Liver (tissue), 8 donors: ENCODE measurements at regions not wholly inside any gene's neighbourhood (a gene's known extent, or its start where the extent isn't known, plus 50 kb on each side); places are given as distances from the start of the nearest gene placed in this dataset.

Experiments
- DNase-seq: peaks from one replicate; pipeline ENCODE4 v3.0.0-alpha.2; 2017; ENCODE audit warnings: low spot score
- H3K27ac ChIP-seq, 2 donors: one replicate each; pipeline ENCODE4 v1.7.0; 2013; ENCODE audit warnings: inconsistent platforms in 2 of 2, low read length in 2 of 2, control low read depth in 1 of 2, low read depth in 1 of 2, mild to moderate bottlenecking in 1 of 2
- H3K27me3 ChIP-seq, 4 donors: one replicate each; pipeline versions ENCODE4 v1.6.1 to v1.7.0; 2013; ENCODE audit warnings: low read length in 3 of 4, inconsistent platforms in 1 of 4, mild to moderate bottlenecking in 1 of 4, moderate library complexity in 1 of 4; ENCODE audit not compliant: control insufficient read depth in 4 of 4, insufficient read depth in 4 of 4
- H3K36me3 ChIP-seq, 4 donors: one replicate each; pipeline versions ENCODE4 v1.6.1 to v1.7.0; 2013; ENCODE audit warnings: low read length in 3 of 4, mild to moderate bottlenecking in 3 of 4, low read depth in 1 of 4, moderate library complexity in 1 of 4; ENCODE audit not compliant: control insufficient read depth in 4 of 4, insufficient read depth in 3 of 4
- H3K4me1 ChIP-seq, 4 donors: one replicate each; pipeline versions ENCODE4 v1.6.1 to v1.7.0; 2013; ENCODE audit warnings: low read length in 3 of 4, mild to moderate bottlenecking in 3 of 4, moderate library complexity in 1 of 4; ENCODE audit not compliant: control insufficient read depth in 4 of 4, insufficient read depth in 4 of 4
- H3K4me3 ChIP-seq, 3 donors: one replicate each; pipeline versions ENCODE4 v1.6.1 to v1.7.0; 2013; ENCODE audit warnings: low read length in 3 of 3, control low read depth in 1 of 3, low read depth in 1 of 3, mild to moderate bottlenecking in 1 of 3
- H3K9ac ChIP-seq, 2 donors: one replicate each; pipeline ENCODE4 v1.7.0; 2013; ENCODE audit warnings: low read length in 2 of 2, mild to moderate bottlenecking in 2 of 2, moderate library complexity in 2 of 2, control low read depth in 1 of 2, low read depth in 1 of 2
- H3K9me3 ChIP-seq, 4 donors: one replicate each; pipeline versions ENCODE4 v1.6.1 to v1.7.0; 2013; ENCODE audit warnings: low read length in 3 of 4; ENCODE audit not compliant: control insufficient read depth in 4 of 4
- ATF3 ChIP-seq: IDR thresholded peaks from 2 replicates; pipeline ENCODE4 v1.6.1; 2016; ENCODE audit warnings: antibody characterized with exemption
- CTCF ChIP-seq: fragments of 150-350 bp; IDR thresholded peaks from 2 replicates; pipeline ENCODE4 v1.5.1; 2017; ENCODE audit warnings: improper control_type of control experiment, low read depth, low read length; ENCODE audit not compliant: missing input control
- FOXA1 ChIP-seq: IDR thresholded peaks from 2 replicates; pipeline ENCODE4 v1.6.1; 2016; ENCODE audit warnings: antibody characterized with exemption
- FOXA2 ChIP-seq: IDR thresholded peaks from 2 replicates; pipeline ENCODE4 v1.6.1; 2016; ENCODE audit warnings: antibody characterized with exemption
- GABPA ChIP-seq, 2 donors: IDR thresholded peaks in 1 of 2; conservative IDR thresholded peaks in 1 of 2; 2 replicates each; pipeline ENCODE4 v1.6.1; 2016; ENCODE audit warnings: antibody characterized with exemption in 2 of 2, mild to moderate bottlenecking in 1 of 2, moderate library complexity in 1 of 2
- HNF4A ChIP-seq, 2 donors: conservative IDR thresholded peaks; 2 replicates each; pipeline ENCODE4 v1.6.1; 2016; ENCODE audit warnings: antibody characterized with exemption in 2 of 2, mild to moderate bottlenecking in 2 of 2
- HNF4G ChIP-seq: IDR thresholded peaks from 2 replicates; pipeline ENCODE4 v1.6.1; 2016; ENCODE audit warnings: antibody characterized with exemption
- JUND ChIP-seq, 2 donors: IDR thresholded peaks; 2 replicates each; pipeline ENCODE4 v1.6.1; 2016; ENCODE audit warnings: antibody characterized with exemption in 2 of 2
- MAX ChIP-seq: IDR thresholded peaks from 2 replicates; pipeline ENCODE4 v1.6.1; 2016; ENCODE audit warnings: antibody characterized with exemption
- NR2F2 ChIP-seq: IDR thresholded peaks from 2 replicates; pipeline ENCODE4 v1.6.1; 2016; ENCODE audit warnings: antibody characterized with exemption
- RAD21 ChIP-seq, 2 donors: IDR thresholded peaks; 2 replicates each; pipeline ENCODE4 v1.6.1; 2016; ENCODE audit warnings: antibody characterized with exemption in 2 of 2, mild to moderate bottlenecking in 2 of 2
- RXRA ChIP-seq, 2 donors: IDR thresholded peaks; 2 replicates each; pipeline ENCODE4 v1.6.1; 2017 to 2018; ENCODE audit warnings: antibody characterized with exemption in 2 of 2, mild to moderate bottlenecking in 1 of 2
- SP1 ChIP-seq: IDR thresholded peaks from 2 replicates; pipeline ENCODE4 v1.6.1; 2018; ENCODE audit warnings: antibody characterized with exemption, mild to moderate bottlenecking
- TAF1 ChIP-seq: conservative IDR thresholded peaks from 2 replicates; pipeline ENCODE4 v1.6.1; 2016; ENCODE audit warnings: antibody characterized with exemption, mild to moderate bottlenecking
- YY1 ChIP-seq: IDR thresholded peaks from 2 replicates; pipeline ENCODE4 v1.6.1; 2016; ENCODE audit warnings: antibody characterized with exemption, mild to moderate bottlenecking
- ZBTB33 ChIP-seq: IDR thresholded peaks from 2 replicates; pipeline ENCODE4 v1.6.1; 2016; ENCODE audit warnings: antibody characterized with exemption
- WGBS: extraction: QIAGEN DNeasy Blood & Tissue Kit; methylation state at CpG from one replicate; pipeline ENCODE4 v1.1.7; 2013; 5-methylcytosine and 5-hydroxymethylcytosine counted together
- donor health status: healthy.
- donor health status: healthy.
- donor health status: healthy.
- donor health status: healthy.
- donor health status: healthy.

- 90% methylated on average over 2 of the region's 2 CpGs for WGBS
- TF ChIP-seq HNF4A (conservative IDR thresholded peaks at IDR 0.05) (no peak), JUND (IDR thresholded peaks at IDR 0.05) (no peak), YY1 (no peak), ZBTB33 (no peak), RAD21 (IDR thresholded peaks at IDR 0.05) (no peak), FOXA1 (no peak), HNF4G (no peak), TAF1 (no peak), MAX (no peak), FOXA2 (no peak)
These were observed 155.4 kb downstream of the MED10 start for GRCh38 chr5:6222899-6223298.

GRCh38 chr5:6222121-6222520 is 156.2 kb downstream of the MED10 start:
- Histone ChIP-seq H3K27me3 (no peaks in the 10 kb centered on the region), H3K4me3 (no peak overlapping the region), H3K27ac (no peak overlapping the region), H3K9me3 (no peaks in the 10 kb centered on the region), H3K36me3 (no peaks in the 10 kb centered on the region), H3K4me1 (no peaks in the 10 kb centered on the region), H3K9ac (no peak overlapping the region)
- 74% methylated on average over 7 of the region's 7 CpGs for WGBS
- no peak for TF ChIP-seq TAF1
- TF ChIP-seq RXRA (IDR thresholded peaks at IDR 0.05): no peak
- TF ChIP-seq NR2F2: no peak
- no peak for TF ChIP-seq MAX
- TF ChIP-seq JUND (IDR thresholded peaks at IDR 0.05): no peak
- no peak for TF ChIP-seq ATF3
- no peak for TF ChIP-seq FOXA2
- no peak for TF ChIP-seq ZBTB33
- no peak for TF ChIP-seq GABPA (IDR thresholded peaks at IDR 0.05 in 1 of 2, conservative IDR thresholded peaks at IDR 0.05 in 1 of 2)
- no peak for TF ChIP-seq CTCF
- no peak for TF ChIP-seq SP1
- TF ChIP-seq HNF4A (conservative IDR thresholded peaks at IDR 0.05): no peak
- no peak for TF ChIP-seq YY1
- no peak for DNase-seq

More at GRCh38 chr5:6222899-6223298, 155.4 kb downstream of the MED10 start:
- Histone ChIP-seq H3K4me3 (no peak overlapping the region), H3K27ac (no peak overlapping the region), H3K36me3 (no peaks in the 10 kb centered on the region), H3K9ac (no peak overlapping the region), H3K4me1 (no peaks in the 10 kb centered on the region), H3K27me3 (no peaks in the 10 kb centered on the region), H3K9me3 (no peaks in the 10 kb centered on the region)
- DNase-seq: no peak
